Liver (tissue), 8 donors: ENCODE measurements at regions not wholly inside any gene's neighbourhood (a gene's known extent, or its start where the extent isn't known, plus 50 kb on each side); places are given as distances from the start of the nearest gene placed in this dataset.

Experiments
- DNase-seq: peaks from one replicate; pipeline ENCODE4 v3.0.0-alpha.2; 2017; ENCODE audit warnings: low spot score
- H3K27ac ChIP-seq, 2 donors: one replicate each; pipeline ENCODE4 v1.7.0; 2013; ENCODE audit warnings: inconsistent platforms in 2 of 2, low read length in 2 of 2, control low read depth in 1 of 2, low read depth in 1 of 2, mild to moderate bottlenecking in 1 of 2
- H3K27me3 ChIP-seq, 4 donors: one replicate each; pipeline versions ENCODE4 v1.6.1 to v1.7.0; 2013; ENCODE audit warnings: low read length in 3 of 4, inconsistent platforms in 1 of 4, mild to moderate bottlenecking in 1 of 4, moderate library complexity in 1 of 4; ENCODE audit not compliant: control insufficient read depth in 4 of 4, insufficient read depth in 4 of 4
- H3K36me3 ChIP-seq, 4 donors: one replicate each; pipeline versions ENCODE4 v1.6.1 to v1.7.0; 2013; ENCODE audit warnings: low read length in 3 of 4, mild to moderate bottlenecking in 3 of 4, low read depth in 1 of 4, moderate library complexity in 1 of 4; ENCODE audit not compliant: control insufficient read depth in 4 of 4, insufficient read depth in 3 of 4
- H3K4me1 ChIP-seq, 4 donors: one replicate each; pipeline versions ENCODE4 v1.6.1 to v1.7.0; 2013; ENCODE audit warnings: low read length in 3 of 4, mild to moderate bottlenecking in 3 of 4, moderate library complexity in 1 of 4; ENCODE audit not compliant: control insufficient read depth in 4 of 4, insufficient read depth in 4 of 4
- H3K4me3 ChIP-seq, 3 donors: one replicate each; pipeline versions ENCODE4 v1.6.1 to v1.7.0; 2013; ENCODE audit warnings: low read length in 3 of 3, control low read depth in 1 of 3, low read depth in 1 of 3, mild to moderate bottlenecking in 1 of 3
- H3K9ac ChIP-seq, 2 donors: one replicate each; pipeline ENCODE4 v1.7.0; 2013; ENCODE audit warnings: low read length in 2 of 2, mild to moderate bottlenecking in 2 of 2, moderate library complexity in 2 of 2, control low read depth in 1 of 2, low read depth in 1 of 2
- H3K9me3 ChIP-seq, 4 donors: one replicate each; pipeline versions ENCODE4 v1.6.1 to v1.7.0; 2013; ENCODE audit warnings: low read length in 3 of 4; ENCODE audit not compliant: control insufficient read depth in 4 of 4
- EGR1 ChIP-seq, 2 donors: IDR thresholded peaks; 2 replicates each; pipeline ENCODE4 v1.6.1; 2016 to 2018; ENCODE audit warnings: antibody characterized with exemption in 2 of 2, low read depth in 2 of 2
- FOXA2 ChIP-seq: IDR thresholded peaks from 2 replicates; pipeline ENCODE4 v1.6.1; 2016; ENCODE audit warnings: antibody characterized with exemption
- GABPA ChIP-seq, 2 donors: IDR thresholded peaks in 1 of 2; conservative IDR thresholded peaks in 1 of 2; 2 replicates each; pipeline ENCODE4 v1.6.1; 2016; ENCODE audit warnings: antibody characterized with exemption in 2 of 2, mild to moderate bottlenecking in 1 of 2, moderate library complexity in 1 of 2
- HNF4A ChIP-seq, 2 donors: conservative IDR thresholded peaks; 2 replicates each; pipeline ENCODE4 v1.6.1; 2016; ENCODE audit warnings: antibody characterized with exemption in 2 of 2, mild to moderate bottlenecking in 2 of 2
- HNF4G ChIP-seq: IDR thresholded peaks from 2 replicates; pipeline ENCODE4 v1.6.1; 2016; ENCODE audit warnings: antibody characterized with exemption
- JUND ChIP-seq, 2 donors: IDR thresholded peaks; 2 replicates each; pipeline ENCODE4 v1.6.1; 2016; ENCODE audit warnings: antibody characterized with exemption in 2 of 2
- MAX ChIP-seq: IDR thresholded peaks from 2 replicates; pipeline ENCODE4 v1.6.1; 2016; ENCODE audit warnings: antibody characterized with exemption
- NR2F2 ChIP-seq: IDR thresholded peaks from 2 replicates; pipeline ENCODE4 v1.6.1; 2016; ENCODE audit warnings: antibody characterized with exemption
- RAD21 ChIP-seq, 2 donors: IDR thresholded peaks; 2 replicates each; pipeline ENCODE4 v1.6.1; 2016; ENCODE audit warnings: antibody characterized with exemption in 2 of 2, mild to moderate bottlenecking in 2 of 2
- REST ChIP-seq: IDR thresholded peaks from 2 replicates; pipeline ENCODE4 v1.6.1; 2016; ENCODE audit warnings: antibody characterized with exemption, mild to moderate bottlenecking
- RXRA ChIP-seq, 2 donors: IDR thresholded peaks; 2 replicates each; pipeline ENCODE4 v1.6.1; 2017 to 2018; ENCODE audit warnings: antibody characterized with exemption in 2 of 2, mild to moderate bottlenecking in 1 of 2
- SP1 ChIP-seq: IDR thresholded peaks from 2 replicates; pipeline ENCODE4 v1.6.1; 2018; ENCODE audit warnings: antibody characterized with exemption, mild to moderate bottlenecking
- TAF1 ChIP-seq: conservative IDR thresholded peaks from 2 replicates; pipeline ENCODE4 v1.6.1; 2016; ENCODE audit warnings: antibody characterized with exemption, mild to moderate bottlenecking
- YY1 ChIP-seq: IDR thresholded peaks from 2 replicates; pipeline ENCODE4 v1.6.1; 2016; ENCODE audit warnings: antibody characterized with exemption, mild to moderate bottlenecking
- WGBS: extraction: QIAGEN DNeasy Blood & Tissue Kit; methylation state at CpG from one replicate; pipeline ENCODE4 v1.1.7; 2013; 5-methylcytosine and 5-hydroxymethylcytosine counted together
- TF ChIP-seq, protein P1 (sequence below): IDR thresholded peaks from 2 replicates; pipeline ENCODE4 v1.6.1; 2016; ENCODE audit warnings: antibody characterized with exemption
- TF ChIP-seq, protein P2 (sequence below): IDR thresholded peaks from 2 replicates; pipeline ENCODE4 v1.6.1; 2016; ENCODE audit warnings: antibody characterized with exemption
- TF ChIP-seq, protein P3 (sequence below): fragments of 150-350 bp; IDR thresholded peaks from 2 replicates; pipeline ENCODE4 v1.5.1; 2017; ENCODE audit warnings: improper control_type of control experiment, low read depth, low read length; ENCODE audit not compliant: missing input control
- donor health status: healthy.
- donor health status: healthy.
- donor health status: healthy.
- donor health status: healthy.
- donor health status: healthy.

DNA sequence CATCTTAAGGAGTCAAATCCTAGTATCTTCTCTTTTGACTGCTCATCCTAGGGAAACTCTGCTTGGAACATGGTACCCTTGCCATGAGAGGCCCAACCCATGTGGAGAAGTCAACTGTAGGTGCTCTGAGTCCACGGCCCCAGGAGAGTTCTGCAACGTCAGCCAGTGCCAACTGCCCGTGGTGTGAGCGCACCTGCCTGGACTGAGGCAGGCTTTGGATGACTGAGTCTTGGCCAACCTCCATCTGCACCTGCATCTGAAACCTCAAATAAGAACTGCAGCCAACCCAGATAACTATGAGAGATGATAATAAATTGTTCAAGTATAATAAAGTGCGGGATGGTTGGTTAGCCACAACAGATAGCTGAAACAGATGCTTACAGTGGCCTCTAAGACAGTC is 772.0 kb downstream of the TRIML1 start:
- H3K4me3 ChIP-seq: no peak overlapping the region
- no peak overlapping the region for H3K9ac ChIP-seq
- H3K4me1 ChIP-seq: no peaks in the 10 kb centered on the region
- TF ChIP-seq TAF1: no peak
- TF ChIP-seq RXRA (IDR thresholded peaks at IDR 0.05): no peak
- TF ChIP-seq JUND (IDR thresholded peaks at IDR 0.05): no peak
- no peak for TF ChIP-seq REST
- no peak for TF ChIP-seq EGR1 (IDR thresholded peaks at IDR 0.05; ENCODE audit: low read depth in 2 of 2)
- no peak for TF ChIP-seq SP1
- no peak for TF ChIP-seq NR2F2
- TF ChIP-seq GABPA (IDR thresholded peaks at IDR 0.05 in 1 of 2, conservative IDR thresholded peaks at IDR 0.05 in 1 of 2): no peak
- TF ChIP-seq RAD21 (IDR thresholded peaks at IDR 0.05): no peak
- no peaks in the 10 kb centered on the region for H3K27me3 ChIP-seq
- no peak for DNase-seq
- peaks cover 0 to 4% (median 0%) of the 10 kb centered on the region in 4 donors for H3K9me3 ChIP-seq
- no peaks in the 10 kb centered on the region for H3K36me3 ChIP-seq
- 90% methylated on average over 5 of the region's 5 CpGs for WGBS
- H3K27ac ChIP-seq: no peak overlapping the region

DNA sequence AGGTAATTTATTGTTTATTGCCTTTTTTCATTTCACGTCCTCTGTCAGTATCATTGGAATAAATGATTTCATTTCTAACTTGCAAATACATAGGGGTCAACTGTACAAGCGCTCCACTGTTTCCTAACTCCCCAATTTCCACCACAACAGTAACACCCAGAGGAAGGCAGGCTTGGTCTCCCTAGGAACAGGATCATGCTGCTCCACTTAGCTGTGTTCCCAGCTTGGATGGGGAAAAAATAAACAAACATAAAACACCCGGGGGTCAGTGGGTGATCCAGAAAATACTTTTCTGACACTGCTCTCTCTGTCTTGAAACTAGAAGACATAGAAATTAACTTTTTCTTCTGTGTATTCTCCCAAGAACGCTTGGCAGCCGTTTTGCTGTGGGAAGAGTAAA is 772.5 kb downstream of the TRIML1 start:
- TF ChIP-seq FOXA2: no peak
- TF ChIP-seq JUND (IDR thresholded peaks at IDR 0.05): no peak
- no peak for TF ChIP-seq HNF4A (conservative IDR thresholded peaks at IDR 0.05)
- no peaks in the 10 kb centered on the region for H3K4me1 ChIP-seq
- no peak for DNase-seq
- WGBS: 81% methylated on average over 5 of the region's 5 CpGs
- H3K27me3 ChIP-seq: no peaks in the 10 kb centered on the region
- H3K9me3 ChIP-seq: peaks cover 0 to 4% (median 0%) of the 10 kb centered on the region in 4 donors
- no peak overlapping the region for H3K4me3 ChIP-seq
- no peak overlapping the region for H3K27ac ChIP-seq
- H3K36me3 ChIP-seq: no peaks in the 10 kb centered on the region
- H3K9ac ChIP-seq: no peak overlapping the region

DNA sequence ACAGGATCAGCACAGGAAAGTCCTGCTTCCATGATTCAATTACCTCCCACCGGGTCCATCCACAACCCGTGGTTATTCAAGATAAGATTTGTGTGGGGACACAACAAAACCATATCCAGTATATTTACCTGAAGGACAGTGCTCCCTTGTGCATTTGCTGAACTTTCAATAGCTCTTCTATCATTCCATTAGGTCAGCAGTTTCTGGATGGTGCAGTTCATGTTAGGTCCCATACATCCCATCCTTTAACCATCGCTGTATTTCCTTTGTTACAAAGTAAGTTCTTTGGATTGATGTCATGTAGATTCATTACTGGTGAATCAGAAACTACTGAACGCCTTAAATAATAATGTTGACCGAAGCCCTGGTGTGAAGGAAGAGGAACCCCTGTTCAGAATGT is 775.9 kb downstream of the TRIML1 start:
- Histone ChIP-seq H3K4me3 (no peak overlapping the region), H3K9me3 (peaks cover 0 to 8% (median under 1%) of the 10 kb centered on the region in 4 donors), H3K9ac (no peak overlapping the region), H3K36me3 (no peaks in the 10 kb centered on the region), H3K27ac (no peak overlapping the region), H3K27me3 (no peaks in the 10 kb centered on the region), H3K4me1 (no peaks in the 10 kb centered on the region)
- WGBS: 71% methylated on average over 5 of the region's 5 CpGs
- no peak for DNase-seq
- TF ChIP-seq HNF4A (conservative IDR thresholded peaks at IDR 0.05) (no peak), RAD21 (IDR thresholded peaks at IDR 0.05) (no peak), FOXA2 (no peak), YY1 (no peak), NR2F2 (no peak), SP1 (no peak), TAF1 (no peak), EGR1 (IDR thresholded peaks at IDR 0.05; ENCODE audit: low read depth in 2 of 2) (no peak), REST (no peak), HNF4G (no peak), JUND (IDR thresholded peaks at IDR 0.05) (no peak), MAX (no peak)
- TF ChIP-seq, protein P1, sequence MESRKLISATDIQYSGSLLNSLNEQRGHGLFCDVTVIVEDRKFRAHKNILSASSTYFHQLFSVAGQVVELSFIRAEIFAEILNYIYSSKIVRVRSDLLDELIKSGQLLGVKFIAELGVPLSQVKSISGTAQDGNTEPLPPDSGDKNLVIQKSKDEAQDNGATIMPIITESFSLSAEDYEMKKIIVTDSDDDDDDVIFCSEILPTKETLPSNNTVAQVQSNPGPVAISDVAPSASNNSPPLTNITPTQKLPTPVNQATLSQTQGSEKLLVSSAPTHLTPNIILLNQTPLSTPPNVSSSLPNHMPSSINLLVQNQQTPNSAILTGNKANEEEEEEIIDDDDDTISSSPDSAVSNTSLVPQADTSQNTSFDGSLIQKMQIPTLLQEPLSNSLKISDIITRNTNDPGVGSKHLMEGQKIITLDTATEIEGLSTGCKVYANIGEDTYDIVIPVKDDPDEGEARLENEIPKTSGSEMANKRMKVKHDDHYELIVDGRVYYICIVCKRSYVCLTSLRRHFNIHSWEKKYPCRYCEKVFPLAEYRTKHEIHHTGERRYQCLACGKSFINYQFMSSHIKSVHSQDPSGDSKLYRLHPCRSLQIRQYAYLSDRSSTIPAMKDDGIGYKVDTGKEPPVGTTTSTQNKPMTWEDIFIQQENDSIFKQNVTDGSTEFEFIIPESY: no peak
- TF ChIP-seq, protein P2, sequence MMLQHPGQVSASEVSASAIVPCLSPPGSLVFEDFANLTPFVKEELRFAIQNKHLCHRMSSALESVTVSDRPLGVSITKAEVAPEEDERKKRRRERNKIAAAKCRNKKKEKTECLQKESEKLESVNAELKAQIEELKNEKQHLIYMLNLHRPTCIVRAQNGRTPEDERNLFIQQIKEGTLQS: no peak
- TF ChIP-seq, protein P3, sequence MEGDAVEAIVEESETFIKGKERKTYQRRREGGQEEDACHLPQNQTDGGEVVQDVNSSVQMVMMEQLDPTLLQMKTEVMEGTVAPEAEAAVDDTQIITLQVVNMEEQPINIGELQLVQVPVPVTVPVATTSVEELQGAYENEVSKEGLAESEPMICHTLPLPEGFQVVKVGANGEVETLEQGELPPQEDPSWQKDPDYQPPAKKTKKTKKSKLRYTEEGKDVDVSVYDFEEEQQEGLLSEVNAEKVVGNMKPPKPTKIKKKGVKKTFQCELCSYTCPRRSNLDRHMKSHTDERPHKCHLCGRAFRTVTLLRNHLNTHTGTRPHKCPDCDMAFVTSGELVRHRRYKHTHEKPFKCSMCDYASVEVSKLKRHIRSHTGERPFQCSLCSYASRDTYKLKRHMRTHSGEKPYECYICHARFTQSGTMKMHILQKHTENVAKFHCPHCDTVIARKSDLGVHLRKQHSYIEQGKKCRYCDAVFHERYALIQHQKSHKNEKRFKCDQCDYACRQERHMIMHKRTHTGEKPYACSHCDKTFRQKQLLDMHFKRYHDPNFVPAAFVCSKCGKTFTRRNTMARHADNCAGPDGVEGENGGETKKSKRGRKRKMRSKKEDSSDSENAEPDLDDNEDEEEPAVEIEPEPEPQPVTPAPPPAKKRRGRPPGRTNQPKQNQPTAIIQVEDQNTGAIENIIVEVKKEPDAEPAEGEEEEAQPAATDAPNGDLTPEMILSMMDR: no peak
